HUES48 (cell line): ENCODE measurements at regions not wholly inside any gene's neighbourhood (a gene's known extent, or its start where the extent isn't known, plus 50 kb on each side); places are given as distances from the start of the nearest gene placed in this dataset.

ENCODE experiments used
- H3K27ac ChIP-seq: one replicate; pipeline ENCODE4 v1.7.0; 2013; ENCODE audit warnings: low read depth, low read length, inconsistent platforms
- H3K27me3 ChIP-seq: 2 replicates; pipeline ENCODE4 v1.6.1; 2013; ENCODE audit warnings: mild to moderate bottlenecking, low read length; ENCODE audit not compliant: control insufficient read depth, insufficient read depth
- H3K36me3 ChIP-seq: 2 replicates; pipeline ENCODE4 v1.6.1; 2013; ENCODE audit warnings: low read length; ENCODE audit not compliant: control insufficient read depth, insufficient read depth
- H3K4me1 ChIP-seq: 2 replicates; pipeline ENCODE4 v1.6.1; 2013; ENCODE audit warnings: mild to moderate bottlenecking, low read length; ENCODE audit not compliant: control insufficient read depth, insufficient read depth
- H3K4me3 ChIP-seq: 2 replicates; pipeline ENCODE4 v1.5.1; 2013; ENCODE audit warnings: mild to moderate bottlenecking, low read depth, low read length
- H3K9ac ChIP-seq: 2 replicates; pipeline ENCODE4 v1.6.1; 2013; ENCODE audit warnings: mild to moderate bottlenecking, low read depth, low read length, moderate library complexity
- H3K9me3 ChIP-seq: 2 replicates; pipeline ENCODE4 v1.6.1; 2013; ENCODE audit warnings: low read length; ENCODE audit not compliant: control insufficient read depth, insufficient read depth

DNA sequence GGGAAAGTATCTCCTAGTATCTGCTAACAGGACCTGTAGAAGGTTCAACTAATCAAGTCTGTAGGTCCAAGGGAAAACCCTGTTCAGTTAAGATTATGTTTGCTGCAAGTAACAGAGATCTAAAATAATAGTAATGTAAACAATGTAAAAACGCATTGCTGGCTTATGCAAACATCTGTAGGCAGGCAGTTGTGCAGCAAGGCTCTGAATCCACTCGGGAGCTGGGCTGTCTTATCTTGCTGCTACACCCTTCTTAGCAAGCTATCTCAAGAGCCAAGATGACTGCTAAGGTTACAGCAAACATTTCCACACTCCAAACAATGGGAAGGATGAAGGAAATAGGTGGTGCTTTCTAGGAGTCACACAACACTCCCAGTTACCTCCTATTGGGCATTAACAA is 397.3 kb upstream of the NRSN1 start:
- no peaks in the 10 kb centered on the region for H3K36me3 ChIP-seq
- no peak overlapping the region for H3K27ac ChIP-seq
- H3K9ac ChIP-seq: no peak overlapping the region
- no peaks in the 10 kb centered on the region for H3K27me3 ChIP-seq
- no peak overlapping the region for H3K4me3 ChIP-seq
- H3K4me1 ChIP-seq: no peaks in the 10 kb centered on the region
- H3K9me3 ChIP-seq: no peaks in the 10 kb centered on the region

DNA sequence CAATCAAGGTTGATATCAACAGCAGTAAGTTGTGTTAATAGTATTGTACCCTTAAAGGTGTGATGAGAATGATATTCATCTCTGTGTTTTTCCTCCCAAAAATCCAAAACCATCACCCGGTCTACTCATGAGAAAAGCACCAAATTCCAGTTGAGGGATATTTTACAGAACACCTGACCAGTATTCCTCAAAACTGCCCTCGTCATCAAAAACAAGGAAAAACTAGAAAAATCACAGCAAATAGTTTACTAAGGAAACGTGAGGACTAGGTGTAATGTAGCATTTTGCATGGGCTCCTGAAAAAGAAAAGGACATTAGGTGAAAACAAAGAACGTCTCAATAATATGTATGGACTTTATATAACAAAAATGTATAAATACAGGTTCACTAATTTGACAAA is 394.4 kb upstream of the NRSN1 start:
- H3K27ac ChIP-seq: no peak overlapping the region
- H3K9ac ChIP-seq: no peak overlapping the region
- H3K9me3 ChIP-seq: no peaks in the 10 kb centered on the region
- no peaks in the 10 kb centered on the region for H3K36me3 ChIP-seq
- H3K27me3 ChIP-seq: no peaks in the 10 kb centered on the region
- H3K4me1 ChIP-seq: no peaks in the 10 kb centered on the region
- no peak overlapping the region for H3K4me3 ChIP-seq

DNA sequence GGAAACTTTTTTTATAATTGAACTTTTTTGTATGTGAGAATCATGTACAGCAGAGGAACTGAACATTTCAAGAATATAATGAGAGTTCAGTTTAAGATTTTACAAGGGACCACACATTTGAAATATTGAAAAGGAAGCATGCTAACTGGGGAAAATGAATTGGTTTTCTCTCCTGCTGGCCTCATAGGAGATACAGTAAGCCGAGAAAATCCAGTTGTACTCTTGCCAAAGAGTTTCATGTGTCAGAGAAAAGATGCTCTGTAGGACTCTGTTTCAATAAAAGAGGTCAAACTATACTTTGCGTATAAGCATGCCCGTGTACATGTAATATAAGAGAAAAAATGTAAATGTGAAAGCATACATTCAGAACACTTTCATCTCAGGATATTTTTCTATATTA is 393.5 kb upstream of the NRSN1 start:
- H3K27me3 ChIP-seq: no peaks in the 10 kb centered on the region
- no peak overlapping the region for H3K9ac ChIP-seq
- H3K36me3 ChIP-seq: no peaks in the 10 kb centered on the region
- no peaks in the 10 kb centered on the region for H3K9me3 ChIP-seq
- no peak overlapping the region for H3K4me3 ChIP-seq
- no peak overlapping the region for H3K27ac ChIP-seq
- no peaks in the 10 kb centered on the region for H3K4me1 ChIP-seq

DNA sequence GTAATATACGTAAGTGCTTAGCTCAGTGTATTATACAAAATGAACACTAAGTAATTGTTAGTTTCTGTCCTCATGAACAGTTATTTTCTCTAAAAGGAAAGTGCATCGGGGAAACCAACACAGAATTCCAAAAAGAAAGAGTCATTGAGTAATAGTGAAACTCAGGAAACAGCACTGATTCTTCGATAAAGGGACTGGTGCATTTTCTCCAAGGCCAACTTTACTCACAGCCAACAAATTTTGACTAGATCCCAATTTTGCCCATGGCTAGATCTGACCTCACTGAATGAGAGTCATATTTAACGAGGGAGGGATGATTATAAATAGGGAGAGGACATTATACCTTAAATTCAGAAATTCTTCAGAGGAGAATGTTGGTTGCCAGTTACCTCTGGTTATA is 390.9 kb upstream of the NRSN1 start:
- H3K9ac ChIP-seq: no peak overlapping the region
- H3K27ac ChIP-seq: no peak overlapping the region

GRCh38 chr6:23736577-23736976 is 389.4 kb upstream of the NRSN1 start:
- H3K9ac ChIP-seq: no peak overlapping the region
- no peak overlapping the region for H3K27ac ChIP-seq
- H3K36me3 ChIP-seq: no peaks in the 10 kb centered on the region
- no peaks in the 10 kb centered on the region for H3K9me3 ChIP-seq
- no peak overlapping the region for H3K4me3 ChIP-seq
- H3K27me3 ChIP-seq: no peaks in the 10 kb centered on the region
- H3K4me1 ChIP-seq: no peaks in the 10 kb centered on the region

More for the DNA sequence above, 390.9 kb upstream of the NRSN1 start:
- no peaks in the 10 kb centered on the region for H3K9me3 ChIP-seq
- no peaks in the 10 kb centered on the region for H3K27me3 ChIP-seq
- H3K4me1 ChIP-seq: no peaks in the 10 kb centered on the region
- H3K36me3 ChIP-seq: no peaks in the 10 kb centered on the region
- no peak overlapping the region for H3K4me3 ChIP-seq

DNA sequence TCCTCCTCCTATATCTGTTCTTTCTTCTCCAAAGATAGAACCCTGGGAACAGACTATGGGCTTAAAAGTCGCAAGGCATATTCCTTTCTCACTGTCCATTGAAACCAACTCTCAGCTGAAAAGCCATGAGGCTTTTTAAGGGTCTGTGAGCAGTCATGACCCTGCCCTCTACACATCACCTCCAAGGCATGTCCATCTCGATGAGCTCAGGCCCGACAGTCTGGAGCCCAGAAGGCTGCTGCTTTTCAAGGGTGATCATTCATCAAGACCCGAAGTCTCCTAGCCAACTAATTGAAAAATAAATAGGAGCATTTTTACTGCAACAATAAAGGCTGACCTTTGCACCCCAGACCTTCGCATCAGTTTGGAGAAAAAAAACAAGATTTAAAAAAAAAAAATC is 378.8 kb upstream of the NRSN1 start:
- H3K27ac ChIP-seq: no peak overlapping the region
- no peaks in the 10 kb centered on the region for H3K9me3 ChIP-seq
- H3K27me3 ChIP-seq: no peaks in the 10 kb centered on the region
- no peak overlapping the region for H3K9ac ChIP-seq
- no peaks in the 10 kb centered on the region for H3K4me1 ChIP-seq
- no peaks in the 10 kb centered on the region for H3K36me3 ChIP-seq
- H3K4me3 ChIP-seq: no peak overlapping the region

GRCh38 chr6:23752414-23752813 is 373.6 kb upstream of the NRSN1 start:
- Histone ChIP-seq H3K27me3 (no peaks in the 10 kb centered on the region), H3K9me3 (no peaks in the 10 kb centered on the region), H3K36me3 (no peaks in the 10 kb centered on the region), H3K27ac (no peak overlapping the region), H3K9ac (no peak overlapping the region), H3K4me3 (no peak overlapping the region), H3K4me1 (no peaks in the 10 kb centered on the region)

- no peak overlapping the region for H3K9ac ChIP-seq
- H3K27ac ChIP-seq: no peak overlapping the region
- H3K4me1 ChIP-seq: no peaks in the 10 kb centered on the region
- H3K9me3 ChIP-seq: no peaks in the 10 kb centered on the region
- H3K36me3 ChIP-seq: no peaks in the 10 kb centered on the region
- H3K27me3 ChIP-seq: no peaks in the 10 kb centered on the region
- no peak overlapping the region for H3K4me3 ChIP-seq
Measured at GRCh38 chr6:23754197-23754596, 371.8 kb upstream of the NRSN1 start.

DNA sequence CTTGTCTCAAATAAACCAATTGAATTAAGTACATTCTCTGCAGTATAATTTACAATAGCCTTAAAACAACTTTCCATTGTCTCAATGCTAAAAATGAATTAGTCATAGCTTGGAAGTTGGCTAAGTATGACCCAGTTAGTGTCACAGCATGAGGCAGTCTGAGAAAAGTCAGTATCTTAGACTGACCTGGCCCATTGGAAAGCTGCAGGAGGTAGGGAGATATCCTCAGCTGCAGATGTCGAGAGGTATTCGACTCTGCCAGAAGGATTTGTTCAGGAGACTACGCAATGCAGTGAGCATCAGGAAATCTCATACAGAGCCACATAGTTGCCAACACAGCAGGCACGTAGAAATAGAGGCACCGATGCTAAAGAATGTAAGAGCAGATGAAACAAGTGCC is 350.9 kb upstream of the NRSN1 start:
- no peak overlapping the region for H3K27ac ChIP-seq
- H3K9ac ChIP-seq: no peak overlapping the region
- H3K36me3 ChIP-seq: no peaks in the 10 kb centered on the region
- H3K9me3 ChIP-seq: no peaks in the 10 kb centered on the region
- no peak overlapping the region for H3K4me3 ChIP-seq
- peaks cover 6% of the 10 kb centered on the region for H3K4me1 ChIP-seq
- H3K27me3 ChIP-seq: no peaks in the 10 kb centered on the region

DNA sequence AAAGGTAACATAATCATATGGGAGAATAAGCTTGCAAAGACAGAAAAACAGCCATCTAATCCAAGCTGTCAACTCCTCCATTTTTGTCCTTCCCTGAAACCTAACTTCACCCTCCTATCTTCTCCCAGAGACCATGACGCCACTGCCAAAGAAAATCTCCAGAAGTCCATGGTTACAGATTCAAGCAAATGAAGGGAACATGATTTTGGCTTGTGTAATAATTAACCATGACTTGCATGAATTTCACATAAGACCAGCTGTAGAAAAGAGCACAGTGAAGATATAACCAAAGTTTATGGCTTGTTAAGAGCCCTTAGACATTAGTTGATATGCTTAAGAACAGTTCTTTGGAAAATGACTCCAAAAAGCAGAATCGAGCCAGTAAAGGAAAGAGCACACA is 342.1 kb upstream of the NRSN1 start:
- Histone ChIP-seq H3K27me3 (no peaks in the 10 kb centered on the region), H3K4me3 (no peak overlapping the region), H3K27ac (no peak overlapping the region), H3K36me3 (no peaks in the 10 kb centered on the region), H3K9ac (no peak overlapping the region), H3K4me1 (no peaks in the 10 kb centered on the region), H3K9me3 (no peaks in the 10 kb centered on the region)

GRCh38 chr6:23784301-23784919 is 341.6 kb upstream of the NRSN1 start:
- H3K9ac ChIP-seq: no peak overlapping the region
- H3K4me3 ChIP-seq: no peak overlapping the region

GRCh38 chr6:23790756-23791155 is 335.3 kb upstream of the NRSN1 start:
- peaks cover 6% of the 10 kb centered on the region for H3K4me1 ChIP-seq
- no peak overlapping the region for H3K9ac ChIP-seq
- H3K27me3 ChIP-seq: no peaks in the 10 kb centered on the region
- H3K36me3 ChIP-seq: no peaks in the 10 kb centered on the region
- H3K4me3 ChIP-seq: no peak overlapping the region
- H3K27ac ChIP-seq: no peak overlapping the region
- no peaks in the 10 kb centered on the region for H3K9me3 ChIP-seq

More at GRCh38 chr6:23784301-23784919, 341.6 kb upstream of the NRSN1 start:
- H3K4me1 ChIP-seq: no peaks in the 10 kb centered on the region
- H3K27me3 ChIP-seq: no peaks in the 10 kb centered on the region
- no peaks in the 10 kb centered on the region for H3K9me3 ChIP-seq
- no peak overlapping the region for H3K27ac ChIP-seq
- H3K36me3 ChIP-seq: no peaks in the 10 kb centered on the region
